ENCODE measurements at regions not wholly inside any gene's neighbourhood (a gene's known extent, or its start where the extent isn't known, plus 50 kb on each side); places are given as distances from the start of the nearest gene placed in this dataset.
A peak's percentile ranks its signal among the peaks of the same experiment; 100 is the strongest.

- Mint-ChIP-seq H3K4me1 (no peaks in the 10 kb centered on the region), H3K36me3 (no peaks in the 10 kb centered on the region), H3K27ac (no peak overlapping the region), H3K4me3 (no peak overlapping the region), H3K27me3 (peaks cover 5% of the 10 kb centered on the region), H3K9me3 (no peaks in the 10 kb centered on the region)
These were observed 301.1 kb upstream of the KAZN start for GRCh38 chr1:14297356-14297755.

GRCh38 chr1:14298806-14299205 is 299.7 kb upstream of the KAZN start:
- H3K4me1 Mint-ChIP-seq: no peaks in the 10 kb centered on the region
- peaks cover 3% of the 10 kb centered on the region for H3K27me3 Mint-ChIP-seq
- no peak overlapping the region for H3K27ac Mint-ChIP-seq
- H3K9me3 Mint-ChIP-seq: no peaks in the 10 kb centered on the region
- H3K4me3 Mint-ChIP-seq: no peak overlapping the region
- H3K36me3 Mint-ChIP-seq: no peaks in the 10 kb centered on the region

GRCh38 chr1:14300991-14301703 is 297.3 kb upstream of the KAZN start:
- H3K36me3 Mint-ChIP-seq: no peaks in the 10 kb centered on the region
- H3K9me3 Mint-ChIP-seq: no peaks in the 10 kb centered on the region
- H3K4me3 Mint-ChIP-seq: no peak overlapping the region

GRCh38 chr1:14301704-14302024 is 296.8 kb upstream of the KAZN start:
- no peaks in the 10 kb centered on the region for H3K4me1 Mint-ChIP-seq
- H3K36me3 Mint-ChIP-seq: no peaks in the 10 kb centered on the region
- no peak overlapping the region for H3K4me3 Mint-ChIP-seq

More at GRCh38 chr1:14300991-14301703, 297.3 kb upstream of the KAZN start:
- Mint-ChIP-seq H3K27me3 (no peaks in the 10 kb centered on the region), H3K4me1 (no peaks in the 10 kb centered on the region), H3K27ac (no peak overlapping the region)

GRCh38 chr1:14302025-14302424 is 296.5 kb upstream of the KAZN start:
- H3K27me3 Mint-ChIP-seq: no peaks in the 10 kb centered on the region
- peak overlapping the region; percentile 8 for H3K27ac Mint-ChIP-seq
- H3K4me3 Mint-ChIP-seq: no peak overlapping the region
- no peaks in the 10 kb centered on the region for H3K9me3 Mint-ChIP-seq
- no peaks in the 10 kb centered on the region for H3K36me3 Mint-ChIP-seq
- H3K4me1 Mint-ChIP-seq: no peaks in the 10 kb centered on the region

More at GRCh38 chr1:14301704-14302024, 296.8 kb upstream of the KAZN start:
- Mint-ChIP-seq H3K27me3 (no peaks in the 10 kb centered on the region), H3K9me3 (no peaks in the 10 kb centered on the region), H3K27ac (no peak overlapping the region)

- no peaks in the 10 kb centered on the region for H3K27me3 Mint-ChIP-seq
- H3K9me3 Mint-ChIP-seq: no peaks in the 10 kb centered on the region
- no peaks in the 10 kb centered on the region for H3K4me1 Mint-ChIP-seq
- no peaks in the 10 kb centered on the region for H3K36me3 Mint-ChIP-seq
- no peak overlapping the region for H3K4me3 Mint-ChIP-seq
- H3K27ac Mint-ChIP-seq: no peak overlapping the region
These were observed 295.5 kb upstream of the KAZN start for GRCh38 chr1:14303011-14303410.

- Mint-ChIP-seq H3K4me3 (no peak overlapping the region), H3K36me3 (no peaks in the 10 kb centered on the region), H3K4me1 (no peaks in the 10 kb centered on the region), H3K27ac (no peak overlapping the region), H3K9me3 (no peaks in the 10 kb centered on the region), H3K27me3 (no peaks in the 10 kb centered on the region)
These were observed 294.1 kb upstream of the KAZN start for GRCh38 chr1:14304381-14304865.

GRCh38 chr1:14308460-14308859 is 290.0 kb upstream of the KAZN start:
- Mint-ChIP-seq H3K9me3 (no peaks in the 10 kb centered on the region), H3K4me3 (no peak overlapping the region), H3K36me3 (no peaks in the 10 kb centered on the region), H3K4me1 (no peaks in the 10 kb centered on the region), H3K27ac (no peak overlapping the region), H3K27me3 (peaks cover 1% of the 10 kb centered on the region)

GRCh38 chr1:14309984-14310383 is 288.5 kb upstream of the KAZN start:
- Mint-ChIP-seq H3K9me3 (no peaks in the 10 kb centered on the region), H3K27me3 (peaks cover 1% of the 10 kb centered on the region), H3K4me3 (no peak overlapping the region), H3K36me3 (no peaks in the 10 kb centered on the region), H3K4me1 (no peaks in the 10 kb centered on the region), H3K27ac (no peak overlapping the region)

GRCh38 chr1:14310476-14310875 is 288.0 kb upstream of the KAZN start:
- H3K9me3 Mint-ChIP-seq: no peaks in the 10 kb centered on the region
- no peaks in the 10 kb centered on the region for H3K36me3 Mint-ChIP-seq
- no peak overlapping the region for H3K4me3 Mint-ChIP-seq
- no peak overlapping the region for H3K27ac Mint-ChIP-seq
- H3K27me3 Mint-ChIP-seq: peaks cover 1% of the 10 kb centered on the region
- H3K4me1 Mint-ChIP-seq: no peaks in the 10 kb centered on the region

GRCh38 chr1:14313731-14314431 is 284.6 kb upstream of the KAZN start:
- H3K27me3 Mint-ChIP-seq: peaks cover 1% of the 10 kb centered on the region
- no peaks in the 10 kb centered on the region for H3K9me3 Mint-ChIP-seq
- no peak overlapping the region for H3K4me3 Mint-ChIP-seq
- no peaks in the 10 kb centered on the region for H3K36me3 Mint-ChIP-seq
- no peaks in the 10 kb centered on the region for H3K4me1 Mint-ChIP-seq
- no peak overlapping the region for H3K27ac Mint-ChIP-seq

- Mint-ChIP-seq H3K27ac (no peak overlapping the region), H3K4me1 (peaks cover 4% of the 10 kb centered on the region), H3K27me3 (peaks cover 9% of the 10 kb centered on the region), H3K4me3 (no peak overlapping the region), H3K9me3 (peaks cover 14% of the 10 kb centered on the region), H3K36me3 (no peaks in the 10 kb centered on the region)
These were observed 279.7 kb upstream of the KAZN start for GRCh38 chr1:14318830-14319229.

- peak overlapping the region; percentile 66 for H3K27ac Mint-ChIP-seq
- no peak overlapping the region for H3K4me3 Mint-ChIP-seq
- H3K9me3 Mint-ChIP-seq: peaks cover 16% of the 10 kb centered on the region
- H3K36me3 Mint-ChIP-seq: no peaks in the 10 kb centered on the region
- H3K27me3 Mint-ChIP-seq: peaks cover 10% of the 10 kb centered on the region
- H3K4me1 Mint-ChIP-seq: peaks cover 4% of the 10 kb centered on the region
These were observed 278.0 kb upstream of the KAZN start for GRCh38 chr1:14320518-14320917.

GRCh38 chr1:14320986-14321385 is 277.5 kb upstream of the KAZN start:
- Mint-ChIP-seq H3K27ac (no peak overlapping the region), H3K9me3 (peaks cover 16% of the 10 kb centered on the region), H3K4me1 (peaks cover 4% of the 10 kb centered on the region), H3K4me3 (no peak overlapping the region), H3K27me3 (peaks cover 10% of the 10 kb centered on the region), H3K36me3 (no peaks in the 10 kb centered on the region)

- peaks cover 4% of the 10 kb centered on the region for H3K4me1 Mint-ChIP-seq
- no peak overlapping the region for H3K4me3 Mint-ChIP-seq
- H3K27me3 Mint-ChIP-seq: peaks cover 13% of the 10 kb centered on the region
- no peaks in the 10 kb centered on the region for H3K36me3 Mint-ChIP-seq
- H3K27ac Mint-ChIP-seq: no peak overlapping the region
- peaks cover 16% of the 10 kb centered on the region for H3K9me3 Mint-ChIP-seq
These were observed 277.1 kb upstream of the KAZN start for GRCh38 chr1:14321422-14321821.

- Mint-ChIP-seq H3K4me3 (no peak overlapping the region), H3K27me3 (peaks cover 18% of the 10 kb centered on the region), H3K4me1 (peaks cover 4% of the 10 kb centered on the region), H3K36me3 (no peaks in the 10 kb centered on the region), H3K27ac (no peak overlapping the region), H3K9me3 (peaks cover 16% of the 10 kb centered on the region)
These were observed 274.8 kb upstream of the KAZN start for GRCh38 chr1:14323568-14324247.

All from activated naive CD4-positive, alpha-beta T cell treated with anti-CD3 and anti-CD28 coated beads, Interleukin-2, amount 50 U/mL, for 24 hours (primary cell).